Liver (tissue), 8 donors: ENCODE measurements at regions not wholly inside any gene's neighbourhood (a gene's known extent, or its start where the extent isn't known, plus 50 kb on each side); places are given as distances from the start of the nearest gene placed in this dataset.

Experiments
- DNase-seq: peaks from one replicate; pipeline ENCODE4 v3.0.0-alpha.2; 2017; ENCODE audit warnings: low spot score
- H3K27ac ChIP-seq, 2 donors: one replicate each; pipeline ENCODE4 v1.7.0; 2013; ENCODE audit warnings: inconsistent platforms in 2 of 2, low read length in 2 of 2, control low read depth in 1 of 2, low read depth in 1 of 2, mild to moderate bottlenecking in 1 of 2
- H3K27me3 ChIP-seq, 4 donors: one replicate each; pipeline versions ENCODE4 v1.6.1 to v1.7.0; 2013; ENCODE audit warnings: low read length in 3 of 4, inconsistent platforms in 1 of 4, mild to moderate bottlenecking in 1 of 4, moderate library complexity in 1 of 4; ENCODE audit not compliant: control insufficient read depth in 4 of 4, insufficient read depth in 4 of 4
- H3K36me3 ChIP-seq, 4 donors: one replicate each; pipeline versions ENCODE4 v1.6.1 to v1.7.0; 2013; ENCODE audit warnings: low read length in 3 of 4, mild to moderate bottlenecking in 3 of 4, low read depth in 1 of 4, moderate library complexity in 1 of 4; ENCODE audit not compliant: control insufficient read depth in 4 of 4, insufficient read depth in 3 of 4
- H3K4me1 ChIP-seq, 4 donors: one replicate each; pipeline versions ENCODE4 v1.6.1 to v1.7.0; 2013; ENCODE audit warnings: low read length in 3 of 4, mild to moderate bottlenecking in 3 of 4, moderate library complexity in 1 of 4; ENCODE audit not compliant: control insufficient read depth in 4 of 4, insufficient read depth in 4 of 4
- H3K4me3 ChIP-seq, 3 donors: one replicate each; pipeline versions ENCODE4 v1.6.1 to v1.7.0; 2013; ENCODE audit warnings: low read length in 3 of 3, control low read depth in 1 of 3, low read depth in 1 of 3, mild to moderate bottlenecking in 1 of 3
- H3K9ac ChIP-seq, 2 donors: one replicate each; pipeline ENCODE4 v1.7.0; 2013; ENCODE audit warnings: low read length in 2 of 2, mild to moderate bottlenecking in 2 of 2, moderate library complexity in 2 of 2, control low read depth in 1 of 2, low read depth in 1 of 2
- H3K9me3 ChIP-seq, 4 donors: one replicate each; pipeline versions ENCODE4 v1.6.1 to v1.7.0; 2013; ENCODE audit warnings: low read length in 3 of 4; ENCODE audit not compliant: control insufficient read depth in 4 of 4
- EGR1 ChIP-seq, 2 donors: IDR thresholded peaks; 2 replicates each; pipeline ENCODE4 v1.6.1; 2016 to 2018; ENCODE audit warnings: antibody characterized with exemption in 2 of 2, low read depth in 2 of 2
- FOXA1 ChIP-seq: IDR thresholded peaks from 2 replicates; pipeline ENCODE4 v1.6.1; 2016; ENCODE audit warnings: antibody characterized with exemption
- GABPA ChIP-seq, 2 donors: IDR thresholded peaks in 1 of 2; conservative IDR thresholded peaks in 1 of 2; 2 replicates each; pipeline ENCODE4 v1.6.1; 2016; ENCODE audit warnings: antibody characterized with exemption in 2 of 2, mild to moderate bottlenecking in 1 of 2, moderate library complexity in 1 of 2
- HNF4A ChIP-seq, 2 donors: conservative IDR thresholded peaks; 2 replicates each; pipeline ENCODE4 v1.6.1; 2016; ENCODE audit warnings: antibody characterized with exemption in 2 of 2, mild to moderate bottlenecking in 2 of 2
- HNF4G ChIP-seq: IDR thresholded peaks from 2 replicates; pipeline ENCODE4 v1.6.1; 2016; ENCODE audit warnings: antibody characterized with exemption
- JUND ChIP-seq, 2 donors: IDR thresholded peaks; 2 replicates each; pipeline ENCODE4 v1.6.1; 2016; ENCODE audit warnings: antibody characterized with exemption in 2 of 2
- RAD21 ChIP-seq, 2 donors: IDR thresholded peaks; 2 replicates each; pipeline ENCODE4 v1.6.1; 2016; ENCODE audit warnings: antibody characterized with exemption in 2 of 2, mild to moderate bottlenecking in 2 of 2
- RXRA ChIP-seq, 2 donors: IDR thresholded peaks; 2 replicates each; pipeline ENCODE4 v1.6.1; 2017 to 2018; ENCODE audit warnings: antibody characterized with exemption in 2 of 2, mild to moderate bottlenecking in 1 of 2
- SP1 ChIP-seq: IDR thresholded peaks from 2 replicates; pipeline ENCODE4 v1.6.1; 2018; ENCODE audit warnings: antibody characterized with exemption, mild to moderate bottlenecking
- TAF1 ChIP-seq: conservative IDR thresholded peaks from 2 replicates; pipeline ENCODE4 v1.6.1; 2016; ENCODE audit warnings: antibody characterized with exemption, mild to moderate bottlenecking
- YY1 ChIP-seq: IDR thresholded peaks from 2 replicates; pipeline ENCODE4 v1.6.1; 2016; ENCODE audit warnings: antibody characterized with exemption, mild to moderate bottlenecking
- WGBS: extraction: QIAGEN DNeasy Blood & Tissue Kit; methylation state at CpG from one replicate; pipeline ENCODE4 v1.1.7; 2013; 5-methylcytosine and 5-hydroxymethylcytosine counted together
- TF ChIP-seq, protein P1 (sequence below): IDR thresholded peaks from 2 replicates; pipeline ENCODE4 v1.6.1; 2016; ENCODE audit warnings: antibody characterized with exemption
- TF ChIP-seq, protein P2 (sequence below): fragments of 150-350 bp; IDR thresholded peaks from 2 replicates; pipeline ENCODE4 v1.5.1; 2017; ENCODE audit warnings: improper control_type of control experiment, low read depth, low read length; ENCODE audit not compliant: missing input control
- TF ChIP-seq, protein P3 (sequence below): IDR thresholded peaks from 2 replicates; pipeline ENCODE4 v1.6.1; 2016; ENCODE audit warnings: antibody characterized with exemption
- TF ChIP-seq, protein P4 (sequence below): IDR thresholded peaks from 2 replicates; pipeline ENCODE4 v1.6.1; 2016; ENCODE audit warnings: antibody characterized with exemption
- donor health status: healthy.
- donor health status: healthy.
- donor health status: healthy.
- donor health status: healthy.
- donor health status: healthy.

DNA sequence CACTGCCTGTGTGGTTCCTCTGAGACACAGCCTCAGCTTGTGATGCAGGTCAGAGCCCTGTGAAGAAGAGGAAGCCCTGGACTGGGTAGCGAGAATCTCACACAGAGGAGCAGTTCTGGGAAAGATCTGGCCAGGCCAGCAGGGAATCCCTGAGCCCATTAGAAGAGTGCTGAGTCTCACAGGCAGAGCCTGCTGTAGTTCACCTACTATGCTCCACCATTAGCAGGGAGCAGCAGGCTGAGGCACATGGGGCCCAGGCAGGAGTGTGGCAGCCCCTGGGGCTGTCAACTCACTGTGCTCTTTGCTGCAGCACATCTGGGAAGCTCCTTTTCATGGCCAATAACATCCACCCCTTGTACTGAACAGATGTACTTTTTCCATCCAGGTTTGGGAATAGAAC lies 146.8 kb upstream of the B3GAT2 start:
- 98% methylated on average over 1 of the region's 1 CpG for WGBS
- no peaks in the 10 kb centered on the region for H3K4me1 ChIP-seq
- H3K4me3 ChIP-seq = no peak overlapping the region
- no peaks in the 10 kb centered on the region for H3K36me3 ChIP-seq
- H3K9ac ChIP-seq = no peak overlapping the region
- H3K27me3 ChIP-seq = no peaks in the 10 kb centered on the region
- H3K9me3 ChIP-seq = peaks cover 0 to 5% (median 0%) of the 10 kb centered on the region in 4 donors
- no peak overlapping the region for H3K27ac ChIP-seq
- no peak for DNase-seq
- TF ChIP-seq, protein P1, sequence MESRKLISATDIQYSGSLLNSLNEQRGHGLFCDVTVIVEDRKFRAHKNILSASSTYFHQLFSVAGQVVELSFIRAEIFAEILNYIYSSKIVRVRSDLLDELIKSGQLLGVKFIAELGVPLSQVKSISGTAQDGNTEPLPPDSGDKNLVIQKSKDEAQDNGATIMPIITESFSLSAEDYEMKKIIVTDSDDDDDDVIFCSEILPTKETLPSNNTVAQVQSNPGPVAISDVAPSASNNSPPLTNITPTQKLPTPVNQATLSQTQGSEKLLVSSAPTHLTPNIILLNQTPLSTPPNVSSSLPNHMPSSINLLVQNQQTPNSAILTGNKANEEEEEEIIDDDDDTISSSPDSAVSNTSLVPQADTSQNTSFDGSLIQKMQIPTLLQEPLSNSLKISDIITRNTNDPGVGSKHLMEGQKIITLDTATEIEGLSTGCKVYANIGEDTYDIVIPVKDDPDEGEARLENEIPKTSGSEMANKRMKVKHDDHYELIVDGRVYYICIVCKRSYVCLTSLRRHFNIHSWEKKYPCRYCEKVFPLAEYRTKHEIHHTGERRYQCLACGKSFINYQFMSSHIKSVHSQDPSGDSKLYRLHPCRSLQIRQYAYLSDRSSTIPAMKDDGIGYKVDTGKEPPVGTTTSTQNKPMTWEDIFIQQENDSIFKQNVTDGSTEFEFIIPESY = no peak
- no peak for TF ChIP-seq YY1
- no peak for TF ChIP-seq JUND (IDR thresholded peaks at IDR 0.05)
- no peak for TF ChIP-seq RXRA (IDR thresholded peaks at IDR 0.05)
- TF ChIP-seq HNF4G = no peak

DNA sequence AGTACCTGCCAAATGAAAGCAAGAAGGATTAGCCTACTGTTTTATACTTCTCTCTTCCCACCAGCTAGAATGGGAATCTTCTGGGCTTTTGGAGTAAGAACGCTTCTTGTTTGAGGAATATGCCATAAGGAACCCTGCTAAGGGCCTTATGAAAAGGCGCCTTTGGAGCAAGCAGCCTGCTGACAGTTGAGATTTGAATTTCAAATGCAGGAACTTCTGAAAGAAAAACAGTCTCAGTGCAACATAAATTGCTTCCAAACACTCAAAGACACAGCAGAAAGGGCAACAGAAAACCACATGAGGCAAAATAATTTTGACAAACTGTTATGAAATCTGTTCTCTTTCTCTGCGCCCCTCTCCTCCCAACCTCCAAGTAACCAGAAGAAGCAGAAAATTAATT lies 149.4 kb upstream of the B3GAT2 start:
- 85% methylated on average over 3 of the region's 3 CpGs for WGBS
- no peak overlapping the region for H3K9ac ChIP-seq
- no peak overlapping the region for H3K27ac ChIP-seq
- DNase-seq = no peak
- TF ChIP-seq SP1 (no peak), RXRA (IDR thresholded peaks at IDR 0.05) (no peak), YY1 (no peak)
- TF ChIP-seq, protein P2, sequence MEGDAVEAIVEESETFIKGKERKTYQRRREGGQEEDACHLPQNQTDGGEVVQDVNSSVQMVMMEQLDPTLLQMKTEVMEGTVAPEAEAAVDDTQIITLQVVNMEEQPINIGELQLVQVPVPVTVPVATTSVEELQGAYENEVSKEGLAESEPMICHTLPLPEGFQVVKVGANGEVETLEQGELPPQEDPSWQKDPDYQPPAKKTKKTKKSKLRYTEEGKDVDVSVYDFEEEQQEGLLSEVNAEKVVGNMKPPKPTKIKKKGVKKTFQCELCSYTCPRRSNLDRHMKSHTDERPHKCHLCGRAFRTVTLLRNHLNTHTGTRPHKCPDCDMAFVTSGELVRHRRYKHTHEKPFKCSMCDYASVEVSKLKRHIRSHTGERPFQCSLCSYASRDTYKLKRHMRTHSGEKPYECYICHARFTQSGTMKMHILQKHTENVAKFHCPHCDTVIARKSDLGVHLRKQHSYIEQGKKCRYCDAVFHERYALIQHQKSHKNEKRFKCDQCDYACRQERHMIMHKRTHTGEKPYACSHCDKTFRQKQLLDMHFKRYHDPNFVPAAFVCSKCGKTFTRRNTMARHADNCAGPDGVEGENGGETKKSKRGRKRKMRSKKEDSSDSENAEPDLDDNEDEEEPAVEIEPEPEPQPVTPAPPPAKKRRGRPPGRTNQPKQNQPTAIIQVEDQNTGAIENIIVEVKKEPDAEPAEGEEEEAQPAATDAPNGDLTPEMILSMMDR = no peak
- no peaks in the 10 kb centered on the region for H3K4me1 ChIP-seq
- no peaks in the 10 kb centered on the region for H3K27me3 ChIP-seq
- no peak overlapping the region for H3K4me3 ChIP-seq
- H3K36me3 ChIP-seq = no peaks in the 10 kb centered on the region
- no peaks in the 10 kb centered on the region for H3K9me3 ChIP-seq

DNA sequence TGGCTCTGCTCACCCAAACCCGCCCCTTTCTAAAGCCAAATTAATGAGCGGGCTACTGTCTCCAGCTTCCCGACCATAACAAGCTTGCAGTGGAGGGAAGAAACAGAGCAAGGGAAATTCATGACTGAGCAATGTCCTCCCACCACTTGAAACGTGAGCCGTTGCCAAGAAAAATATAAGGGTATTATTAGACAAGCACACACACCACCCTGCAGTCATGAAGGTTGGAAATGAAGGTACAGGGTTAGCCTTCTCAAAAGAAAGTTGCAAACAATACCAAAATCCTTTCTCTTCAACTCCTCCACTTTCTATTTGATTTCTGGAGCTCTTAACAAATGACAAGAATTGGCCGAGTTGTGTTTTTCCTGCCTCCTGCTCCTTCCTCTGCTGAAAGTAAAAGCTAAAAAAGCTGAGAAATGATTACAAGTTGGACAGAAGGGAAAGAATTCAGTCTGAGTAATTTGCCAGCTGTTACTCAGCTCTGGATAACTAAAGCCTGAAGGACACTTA lies 151.1 kb upstream of the B3GAT2 start:
- no peak for DNase-seq
- H3K4me3 ChIP-seq = peak overlapping the region in 1 of 3 donors; percentile 0
- peaks cover 0 to 2% (median 0%) of the 10 kb centered on the region in 4 donors for H3K27me3 ChIP-seq
- no peaks in the 10 kb centered on the region for H3K4me1 ChIP-seq
- WGBS = 48% methylated on average over 6 of the region's 6 CpGs
- H3K36me3 ChIP-seq = no peaks in the 10 kb centered on the region
- no peaks in the 10 kb centered on the region for H3K9me3 ChIP-seq
- H3K9ac ChIP-seq = no peak overlapping the region
- H3K27ac ChIP-seq = peak overlapping the region in 1 of 2 donors; percentile 1
- TF ChIP-seq JUND (IDR thresholded peaks at IDR 0.05) (no peak), SP1 (no peak), GABPA (IDR thresholded peaks at IDR 0.05 in 1 of 2, conservative IDR thresholded peaks at IDR 0.05 in 1 of 2) (no peak), HNF4G (no peak), YY1 (no peak), HNF4A (conservative IDR thresholded peaks at IDR 0.05) (no peak), FOXA1 (no peak), RAD21 (IDR thresholded peaks at IDR 0.05) (no peak), EGR1 (IDR thresholded peaks at IDR 0.05; ENCODE audit: low read depth in 2 of 2) (no peak), RXRA (IDR thresholded peaks at IDR 0.05) (no peak), TAF1 (no peak)
- TF ChIP-seq, protein P1 = no peak
- TF ChIP-seq, protein P3, sequence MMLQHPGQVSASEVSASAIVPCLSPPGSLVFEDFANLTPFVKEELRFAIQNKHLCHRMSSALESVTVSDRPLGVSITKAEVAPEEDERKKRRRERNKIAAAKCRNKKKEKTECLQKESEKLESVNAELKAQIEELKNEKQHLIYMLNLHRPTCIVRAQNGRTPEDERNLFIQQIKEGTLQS = no peak
- TF ChIP-seq, protein P2 = no peak
- TF ChIP-seq, protein P4, sequence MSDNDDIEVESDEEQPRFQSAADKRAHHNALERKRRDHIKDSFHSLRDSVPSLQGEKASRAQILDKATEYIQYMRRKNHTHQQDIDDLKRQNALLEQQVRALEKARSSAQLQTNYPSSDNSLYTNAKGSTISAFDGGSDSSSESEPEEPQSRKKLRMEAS = no peak
